ENCODE measurements at regions not wholly inside any gene's neighbourhood (a gene's known extent, or its start where the extent isn't known, plus 50 kb on each side); places are given as distances from the start of the nearest gene placed in this dataset.

DNA sequence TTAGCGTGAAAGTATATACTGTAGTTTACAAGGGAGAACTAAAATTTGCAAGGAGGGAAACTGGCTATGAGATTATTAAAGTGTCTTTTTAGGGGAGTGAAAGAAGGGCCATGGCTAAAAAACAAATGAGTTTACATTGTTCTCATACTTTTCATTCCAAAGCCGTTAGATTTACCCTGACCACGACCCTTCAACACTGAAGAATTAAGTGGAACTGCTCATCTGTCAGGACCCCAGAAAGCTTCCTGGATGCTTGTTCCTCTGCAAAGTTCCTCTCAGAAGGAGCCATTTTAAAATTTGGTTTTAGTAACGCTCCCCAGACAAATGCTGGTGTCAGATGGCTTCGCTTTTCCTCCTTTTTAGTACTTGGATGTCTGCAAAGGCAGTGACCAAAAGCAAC, 82.7 kb upstream of the ZBTB18 start:
- no peaks in the 10 kb centered on the region for H3K9me3 ChIP-seq
- H3K27ac ChIP-seq: no peak overlapping the region
- no peak for DNase-seq
- no peak overlapping the region for H3K4me3 ChIP-seq
- TF ChIP-seq, protein P1, sequence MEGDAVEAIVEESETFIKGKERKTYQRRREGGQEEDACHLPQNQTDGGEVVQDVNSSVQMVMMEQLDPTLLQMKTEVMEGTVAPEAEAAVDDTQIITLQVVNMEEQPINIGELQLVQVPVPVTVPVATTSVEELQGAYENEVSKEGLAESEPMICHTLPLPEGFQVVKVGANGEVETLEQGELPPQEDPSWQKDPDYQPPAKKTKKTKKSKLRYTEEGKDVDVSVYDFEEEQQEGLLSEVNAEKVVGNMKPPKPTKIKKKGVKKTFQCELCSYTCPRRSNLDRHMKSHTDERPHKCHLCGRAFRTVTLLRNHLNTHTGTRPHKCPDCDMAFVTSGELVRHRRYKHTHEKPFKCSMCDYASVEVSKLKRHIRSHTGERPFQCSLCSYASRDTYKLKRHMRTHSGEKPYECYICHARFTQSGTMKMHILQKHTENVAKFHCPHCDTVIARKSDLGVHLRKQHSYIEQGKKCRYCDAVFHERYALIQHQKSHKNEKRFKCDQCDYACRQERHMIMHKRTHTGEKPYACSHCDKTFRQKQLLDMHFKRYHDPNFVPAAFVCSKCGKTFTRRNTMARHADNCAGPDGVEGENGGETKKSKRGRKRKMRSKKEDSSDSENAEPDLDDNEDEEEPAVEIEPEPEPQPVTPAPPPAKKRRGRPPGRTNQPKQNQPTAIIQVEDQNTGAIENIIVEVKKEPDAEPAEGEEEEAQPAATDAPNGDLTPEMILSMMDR (IDR thresholded peaks at IDR 0.05): no peak
- peaks cover 0 to 2% of the 10 kb centered on the region in 2 donors for H3K27me3 ChIP-seq
- H3K4me1 ChIP-seq: peaks cover 0 to 8% (median 0%) of the 10 kb centered on the region in 4 donors
- H3K36me3 ChIP-seq: no peaks in the 10 kb centered on the region
- intact Hi-C loops (cut with DNase I; ENCODE audit: low total_unique reads): no loop called here

- H3K9me3 ChIP-seq: no peaks in the 10 kb centered on the region
- no peaks in the 10 kb centered on the region for H3K36me3 ChIP-seq
- no peak overlapping the region for H3K4me3 ChIP-seq
- H3K27me3 ChIP-seq: no peaks in the 10 kb centered on the region
- no peak for DNase-seq
- TF ChIP-seq, protein P1 (IDR thresholded peaks at IDR 0.05): no peak
- H3K4me1 ChIP-seq: peaks cover 0 to 8% (median 0%) of the 10 kb centered on the region in 4 donors
- intact Hi-C loops (cut with DNase I; ENCODE audit: low total_unique reads): no loop called here
- H3K27ac ChIP-seq: no peak overlapping the region
Measured at GRCh38 chr1:243964915-243965314, 86.2 kb upstream of the ZBTB18 start.

DNA sequence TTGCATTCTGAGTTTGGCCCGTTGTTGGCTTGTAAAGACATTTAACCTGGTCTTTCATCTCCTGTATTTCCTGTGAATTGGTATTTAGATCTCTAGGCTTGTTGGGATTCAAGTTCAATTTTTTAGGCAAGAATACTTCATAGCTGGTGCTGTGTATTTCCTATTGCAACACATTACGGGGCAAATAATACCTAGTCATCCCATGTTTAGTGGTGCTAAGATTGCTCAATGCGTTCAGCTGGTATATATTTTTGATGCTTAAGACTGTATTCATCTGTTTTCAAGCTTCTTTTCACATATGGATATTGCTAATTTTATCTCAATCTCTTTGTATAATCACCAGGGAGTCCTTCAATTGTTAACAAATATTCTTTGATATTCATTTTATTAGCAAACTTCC, 87.5 kb upstream of the ZBTB18 start:
- Histone ChIP-seq H3K4me3 (no peak overlapping the region), H3K36me3 (no peaks in the 10 kb centered on the region), H3K4me1 (peaks cover 0 to 3% (median 0%) of the 10 kb centered on the region in 4 donors), H3K27ac (no peak overlapping the region), H3K9me3 (no peaks in the 10 kb centered on the region), H3K27me3 (peaks cover 0 to 2% of the 10 kb centered on the region in 2 donors)
- no peak for DNase-seq
- TF ChIP-seq, protein P1 (IDR thresholded peaks at IDR 0.05): no peak
- intact Hi-C loops (cut with DNase I; ENCODE audit: low total_unique reads): no loop called here

DNA sequence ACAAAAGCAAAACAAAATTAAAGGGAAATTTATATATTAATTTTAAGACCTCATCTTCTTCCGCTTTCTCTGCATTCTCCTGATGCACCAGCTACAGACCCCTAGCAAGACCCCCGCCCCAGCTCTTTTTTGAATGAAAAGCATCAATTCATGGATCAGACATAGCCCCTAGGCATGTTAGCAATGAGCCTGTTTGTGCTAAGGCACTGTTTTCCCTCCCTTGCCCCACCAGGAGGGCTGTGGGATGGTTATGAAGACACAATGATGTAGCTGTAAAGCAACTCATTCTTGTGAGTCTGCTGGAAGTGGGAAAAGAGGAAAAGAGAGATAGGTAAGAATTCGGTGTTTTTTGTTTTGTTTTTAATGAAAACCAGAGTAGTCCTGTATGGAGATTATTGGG, 88.5 kb upstream of the ZBTB18 start:
- TF ChIP-seq, protein P1 (IDR thresholded peaks at IDR 0.05): no peak

DNA sequence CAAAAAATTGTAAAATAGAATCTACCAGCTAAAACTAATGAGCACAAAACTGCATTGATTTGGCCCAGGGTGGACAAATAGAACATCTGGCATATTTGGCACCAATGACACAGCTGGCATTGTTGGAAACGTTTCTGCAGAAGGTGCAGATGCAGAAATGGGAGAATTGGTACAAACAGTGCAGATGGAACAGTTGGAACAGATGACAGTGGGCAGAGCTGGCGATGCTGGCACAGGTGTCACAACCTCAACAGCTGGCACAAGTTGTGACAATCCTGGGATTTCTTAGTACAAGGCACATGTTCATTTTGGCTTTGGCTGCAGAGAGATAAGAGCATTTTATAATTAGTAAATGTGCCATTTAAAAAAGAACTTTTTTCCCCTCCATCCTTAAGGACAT, 91.1 kb upstream of the ZBTB18 start:
- Histone ChIP-seq H3K4me1 (no peaks in the 10 kb centered on the region), H3K4me3 (no peak overlapping the region), H3K27me3 (peaks cover 0 to 5% of the 10 kb centered on the region in 2 donors), H3K27ac (no peak overlapping the region), H3K36me3 (no peaks in the 10 kb centered on the region), H3K9me3 (no peaks in the 10 kb centered on the region)
- intact Hi-C loops (cut with DNase I; ENCODE audit: low total_unique reads): no loop called here
- TF ChIP-seq, protein P1 (IDR thresholded peaks at IDR 0.05): no peak
- DNase-seq: no peak

More for the DNA sequence above, 88.5 kb upstream of the ZBTB18 start:
- no peak for DNase-seq
- H3K27me3 ChIP-seq: peaks cover 0 to 5% of the 10 kb centered on the region in 2 donors
- intact Hi-C loops (cut with DNase I; ENCODE audit: low total_unique reads): no loop called here
- H3K9me3 ChIP-seq: no peaks in the 10 kb centered on the region
- H3K36me3 ChIP-seq: no peaks in the 10 kb centered on the region
- H3K27ac ChIP-seq: no peak overlapping the region
- no peaks in the 10 kb centered on the region for H3K4me1 ChIP-seq
- no peak overlapping the region for H3K4me3 ChIP-seq

GRCh38 chr1:243957141-243957540, 93.9 kb upstream of the ZBTB18 start:
- H3K9me3 ChIP-seq: no peaks in the 10 kb centered on the region
- TF ChIP-seq, protein P1 (IDR thresholded peaks at IDR 0.05): no peak
- no peak overlapping the region for H3K4me3 ChIP-seq
- DNase-seq: no peak
- peaks cover 0 to 5% of the 10 kb centered on the region in 2 donors for H3K27me3 ChIP-seq
- no peak overlapping the region for H3K27ac ChIP-seq
- H3K4me1 ChIP-seq: no peaks in the 10 kb centered on the region
- intact Hi-C loops (cut with DNase I; ENCODE audit: low total_unique reads): no loop called here
- no peaks in the 10 kb centered on the region for H3K36me3 ChIP-seq

All from tibial artery (tissue), 4 donors.